GM12878 (cell line): ENCODE measurements at regions not wholly inside any gene's neighbourhood (a gene's known extent, or its start where the extent isn't known, plus 50 kb on each side); places are given as distances from the start of the nearest gene placed in this dataset.

Experiments
- ATAC-seq: fragments of 200-7000 bp; cut with Tn5 transposase; 3 replicates; pipeline ENCODE4 v1.9.1; 2020; ENCODE audit warnings: mild to moderate bottlenecking, moderate library complexity
- BruUV-seq: library from RNA; stranded (reverse); fragments of 400-500 nt; replicated peaks from 2 replicates; lab custom pipeline; 2021; lab: Mats Ljungman, UMichigan
- CTCF ChIA-PET: fragments of 300-600 bp; sonication (Branson Sonifier 250); formaldehyde crosslinking; extraction: SDS; loops from one replicate; lab custom pipeline; 2021; ENCODE audit warnings: inconsistent platforms; lab: Yijun Ruan, JAX
- POLR2A ChIA-PET: fragments of 350-600 bp; formaldehyde crosslinking; extraction: SDS; loops from one replicate; lab custom pipeline; 2021; ENCODE audit warnings: inconsistent platforms; lab: Charles Lee
- RAD21 ChIA-PET: fragments of 300-600 bp; sonication (Branson Sonifier 250); formaldehyde crosslinking; loops from one replicate; lab custom pipeline; 2023; ENCODE audit warnings: antibody characterized with exemption; ENCODE audit not compliant: unreplicated experiment; lab: Charles Lee
- SMC1A ChIA-PET: fragments of 300-600 bp; sonication (Branson Sonifier 250); formaldehyde crosslinking; loops from one replicate; lab custom pipeline; 2023; ENCODE audit not compliant: unreplicated experiment, uncharacterized antibody; lab: Charles Lee
- DNase-seq: peaks from one replicate; pipeline ENCODE4 v3.0.0-alpha.2; 2011; ENCODE audit warnings: low read depth, low spot score
- FAIRE-seq: peaks from 3 replicates; lab custom pipeline; 2011; peaks lifted over from hg19 to GRCh38; lab: Jason Lieb, UNC
- H2AFZ ChIP-seq: 2 replicates; pipeline ENCODE4 v1.6.0; 2011; ENCODE audit warnings: low read depth, low read length, control low read depth; ENCODE audit not compliant: control insufficient read depth
- H3K27ac ChIP-seq: 2 replicates; pipeline ENCODE4 v1.5.1; 2011; ENCODE audit warnings: control low read depth; ENCODE audit not compliant: control insufficient read depth, insufficient read depth
- H3K27me3 ChIP-seq, 2 experiments: replicated peaks in 1 of 2; 2 replicates each; pipeline versions ENCODE4 v1.6.0 to v1.6.1; 2011; ENCODE audit warnings: low read length in 1 of 2; ENCODE audit not compliant: control insufficient read depth in 2 of 2, insufficient read depth in 2 of 2
- H3K36me3 ChIP-seq, 2 experiments: 2 replicates each; pipeline ENCODE4 v1.5.1; 2011; ENCODE audit warnings: low read length in 1 of 2; ENCODE audit not compliant: control insufficient read depth in 2 of 2, insufficient read depth in 2 of 2
- H3K4me1 ChIP-seq: 2 replicates; pipeline ENCODE4 v1.6.1; 2011; ENCODE audit warnings: mild to moderate bottlenecking, low read length, moderate library complexity, mixed read lengths; ENCODE audit not compliant: control insufficient read depth, insufficient read depth
- H3K4me2 ChIP-seq: 2 replicates; pipeline ENCODE4 v1.6.0; 2011; ENCODE audit warnings: control low read depth; ENCODE audit not compliant: control insufficient read depth, insufficient read depth
- H3K4me3 ChIP-seq: fragments of 200-600 bp; sonication (generic); 2 replicates; pipeline ENCODE4 v1.5.1; 2016
- H3K79me2 ChIP-seq: 2 replicates; pipeline ENCODE4 v1.6.0; 2011; ENCODE audit warnings: low read length; ENCODE audit not compliant: control insufficient read depth, insufficient read depth
- H3K9ac ChIP-seq: 2 replicates; pipeline ENCODE4 v1.8.0; 2011; ENCODE audit warnings: low read length, control low read depth, mixed read lengths; ENCODE audit not compliant: control insufficient read depth, insufficient read depth
- H3K9me3 ChIP-seq: replicated peaks from 3 replicates; pipeline ENCODE4 v1.5.1; 2011; ENCODE audit warnings: mild to moderate bottlenecking, low read length; ENCODE audit not compliant: control insufficient read depth, insufficient read depth
- H4K20me1 ChIP-seq: 2 replicates; pipeline ENCODE4 v1.6.0; 2011; ENCODE audit not compliant: control insufficient read depth, insufficient read depth
- BACH1 ChIP-seq: fragments of 450-650 bp; IDR thresholded peaks from 2 replicates; pipeline ENCODE4 v1.6.1; 2017; ENCODE audit warnings: mild to moderate bottlenecking, borderline replicate concordance
- BRCA1 ChIP-seq: IDR thresholded peaks from 2 replicates; pipeline ENCODE4 v1.6.1; 2011; ENCODE audit warnings: low read depth, low read length, improper control_type of control experiment
- FOS ChIP-seq: IDR thresholded peaks from 3 replicates; pipeline ENCODE4 v1.6.1; 2011; ENCODE audit warnings: borderline replicate concordance; ENCODE audit not compliant: insufficient read length; ENCODE audit errors: extremely low read depth
- GATAD2B ChIP-seq: fragments of 450-650 bp; conservative IDR thresholded peaks from 2 replicates; pipeline ENCODE4 v1.6.1; 2017; ENCODE audit warnings: low read depth, mild to moderate bottlenecking, moderate library complexity
- KDM1A ChIP-seq: fragments of 200-600 bp; sonication (generic); IDR thresholded peaks from 2 replicates; pipeline ENCODE4 v1.6.1; 2016; ENCODE audit warnings: borderline replicate concordance
- MYB ChIP-seq: fragments of 150-350 bp; IDR thresholded peaks from 2 replicates; pipeline ENCODE4 v1.6.1; 2014; ENCODE audit warnings: mild to moderate bottlenecking, low read depth, low read length, borderline replicate concordance
- NR2F1 ChIP-seq: fragments of 450-650 bp; conservative IDR thresholded peaks from 2 replicates; pipeline ENCODE4 v1.6.1; 2017; ENCODE audit warnings: mild to moderate bottlenecking
- PAX5 ChIP-seq: IDR thresholded peaks from 2 replicates; pipeline ENCODE4 v1.6.1; 2011; ENCODE audit warnings: low read depth, low read length, borderline replicate concordance
- PML ChIP-seq: IDR thresholded peaks from 2 replicates; pipeline ENCODE4 v1.6.1; 2012; ENCODE audit warnings: low read length, inconsistent platforms
- POLR2AphosphoS5 ChIP-seq: IDR thresholded peaks from 2 replicates; pipeline ENCODE4 v1.6.1; 2011; ENCODE audit warnings: mild to moderate bottlenecking, low read length, inconsistent platforms
- POU2F2 ChIP-seq: IDR thresholded peaks from 3 replicates; pipeline ENCODE4 v1.6.1; 2011; ENCODE audit warnings: low read depth, mild to moderate bottlenecking, low read length, borderline replicate concordance
- SMC3 ChIP-seq: IDR thresholded peaks from 2 replicates; pipeline ENCODE4 v1.6.1; 2011; ENCODE audit warnings: low read length, improper control_type of control experiment, borderline replicate concordance
- SP1 ChIP-seq: IDR thresholded peaks from one replicate; pipeline ENCODE4 v1.6.1; 2011; ENCODE audit warnings: low read depth, low read length
- WRNIP1 ChIP-seq: IDR thresholded peaks from 2 replicates; pipeline ENCODE4 v1.6.1; 2011; ENCODE audit warnings: low read depth, low read length, improper control_type of control experiment, borderline replicate concordance
- ZZZ3 ChIP-seq: IDR thresholded peaks from 2 replicates; pipeline ENCODE4 v1.6.1; 2011; ENCODE audit warnings: low read depth; ENCODE audit not compliant: control insufficient read depth, insufficient read length
- WGBS: methylation state at CpG from one replicate; pipeline ENCODE4 v1.1.6; 2016; ENCODE audit warnings: low lambda C conversion rate; ENCODE audit not compliant: insufficient replicate concordance, insufficient coverage; ENCODE audit errors: missing lambda C conversion rate; 5-methylcytosine and 5-hydroxymethylcytosine counted together
- in situ Hi-C: fragments of 300-500 bp; cut with MboI; formaldehyde crosslinking; loops from 9 replicates; pipeline ENCODE4 v1.14.3; 2018; ENCODE audit warnings: mixed read lengths
- intact Hi-C: fragments of 100-400 bp; cut with micrococcal nuclease; formaldehyde crosslinking; loops from one replicate; pipeline ENCODE4 v1.14.2; 2022; ENCODE audit not compliant: unreplicated experiment
- TF ChIP-seq, protein P1 (sequence below): IDR thresholded peaks from 2 replicates; pipeline ENCODE4 v1.6.1; 2011; ENCODE audit warnings: mild to moderate bottlenecking, low read depth, low read length, moderate library complexity; ENCODE audit not compliant: insufficient replicate concordance

DNA sequence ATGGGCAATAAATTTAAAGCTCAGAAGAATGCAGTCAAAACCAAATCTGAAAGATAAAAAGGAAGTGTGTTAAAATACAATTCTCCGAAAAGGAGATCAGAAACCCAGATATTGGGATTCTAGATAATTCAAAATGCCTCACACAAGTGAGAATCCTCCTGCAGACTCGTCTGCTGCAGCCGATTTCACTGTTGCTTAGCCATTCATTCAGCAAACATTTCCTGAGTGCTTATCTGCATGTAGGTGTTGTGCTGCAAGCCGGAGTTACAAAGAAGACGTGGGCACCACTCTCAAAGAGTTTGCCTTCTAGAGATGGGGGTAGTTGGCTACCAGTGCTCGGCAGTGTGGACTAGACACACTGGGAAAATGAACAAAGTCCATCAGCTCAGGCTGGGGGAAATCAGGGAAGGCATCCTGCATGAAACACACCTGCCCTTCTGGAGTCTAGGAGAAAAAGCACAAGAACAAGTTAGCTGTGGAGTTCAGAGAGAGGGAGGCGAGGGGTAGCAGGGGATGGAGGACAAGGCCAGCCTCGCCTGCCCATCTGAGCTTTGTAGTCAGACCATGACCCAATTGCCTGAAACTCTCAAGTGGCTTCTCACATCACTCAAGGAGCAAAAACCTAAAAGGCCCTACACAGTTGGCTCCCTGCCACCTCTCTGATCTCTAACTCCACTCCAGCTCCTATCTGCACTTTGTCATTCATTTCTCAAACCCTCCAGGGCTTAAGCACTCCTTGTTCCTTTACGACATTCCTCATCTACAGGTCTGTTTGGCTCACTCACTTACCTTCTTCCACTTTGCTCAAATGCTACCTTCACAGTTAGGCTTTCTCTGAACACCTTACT, 310.0 kb upstream of the DDHD1 start:
- H3K4me3 ChIP-seq, result no peak overlapping the region
- H3K36me3 ChIP-seq, result no peaks in the 10 kb centered on the region
- intact Hi-C loops, result no loop called here
- no peak overlapping the region for H2AFZ ChIP-seq
- no peak overlapping the region for H3K9ac ChIP-seq
- BruUV-seq, result no TSS peak
- POLR2A ChIA-PET, result no interaction called here
- no peaks in the 10 kb centered on the region for H3K79me2 ChIP-seq
- no peaks in the 10 kb centered on the region for H3K9me3 ChIP-seq
- no peak overlapping the region for H3K27ac ChIP-seq
- no peak overlapping the region for H3K4me2 ChIP-seq
- ATAC-seq, result no peak
- no peak for TF ChIP-seq NR2F1
- no peak for DNase-seq
- H3K27me3 ChIP-seq, result peaks cover 0 to 4% of the 10 kb centered on the region in 2 experiments; a peak in 2 of 4 replicates
- CTCF ChIA-PET, result no interaction called here
- WGBS, result 0% methylated on average over 9 of the region's 9 CpGs
- H3K4me1 ChIP-seq, result no peaks in the 10 kb centered on the region
- SMC1A ChIA-PET, result interaction anchor here (1.0 to 1.1 kb wide), 2 partner anchors 9 to 559 kb away, joined by 3 read pairs; no protein-coding TSS in a partner anchor
- no peaks in the 10 kb centered on the region for H4K20me1 ChIP-seq
- FAIRE-seq, result no peak
- RAD21 ChIA-PET, result no interaction called here
- in situ Hi-C loops, result no loop called here

DNA sequence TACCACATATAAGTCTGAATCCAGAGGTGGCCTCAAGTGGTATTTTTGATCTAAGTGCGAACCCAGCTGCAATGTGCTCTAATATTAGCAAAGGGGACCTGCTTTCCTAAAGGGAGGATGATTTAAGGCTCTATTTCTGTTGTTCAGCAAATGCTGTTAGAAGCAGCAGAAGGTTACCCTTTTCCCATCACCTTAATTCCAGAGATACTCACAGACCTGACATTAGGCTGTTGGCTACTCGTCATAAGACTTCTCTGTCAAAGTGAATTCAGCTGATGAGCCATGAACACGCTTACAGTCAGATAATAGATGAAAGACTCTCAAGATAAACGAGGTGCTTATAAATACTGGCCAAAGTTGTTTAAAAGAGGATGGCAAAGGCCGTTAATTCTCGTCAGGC, 308.7 kb upstream of the DDHD1 start:
- in situ Hi-C loops (no loop called here), intact Hi-C loops (no loop called here)
- 6% methylated on average over 6 of the region's 6 CpGs for WGBS
- FAIRE-seq (no peak), DNase-seq (no peak), ATAC-seq (no peak)
- CTCF ChIA-PET, result no interaction called here
- H3K4me3 ChIP-seq, result no peak overlapping the region
- H4K20me1 ChIP-seq, result no peaks in the 10 kb centered on the region
- H3K27me3 ChIP-seq, result peaks cover 0 to 4% of the 10 kb centered on the region in 2 experiments; a peak in 2 of 4 replicates
- RAD21 ChIA-PET, result no interaction called here
- no peak overlapping the region for H3K9ac ChIP-seq
- BruUV-seq, result no TSS peak
- POLR2A ChIA-PET, result no interaction called here
- H2AFZ ChIP-seq, result no peak overlapping the region
- SMC1A ChIA-PET, result interaction anchor here (0.6 kb wide), 1 partner anchor 37 kb away, joined by 3 read pairs; no protein-coding TSS in a partner anchor
- H3K79me2 ChIP-seq, result no peaks in the 10 kb centered on the region
- H3K4me1 ChIP-seq, result no peaks in the 10 kb centered on the region
- H3K36me3 ChIP-seq, result no peaks in the 10 kb centered on the region
- H3K9me3 ChIP-seq, result no peaks in the 10 kb centered on the region
- no peak overlapping the region for H3K4me2 ChIP-seq
- no peak overlapping the region for H3K27ac ChIP-seq
- TF ChIP-seq SMC3, result no peak
- TF ChIP-seq GATAD2B, result no peak
- no peak for TF ChIP-seq PAX5
- TF ChIP-seq MYB, result no peak
- TF ChIP-seq FOS, result no peak
- no peak for TF ChIP-seq ZZZ3
- no peak for TF ChIP-seq BRCA1
- no peak for TF ChIP-seq WRNIP1
- TF ChIP-seq, protein P1, sequence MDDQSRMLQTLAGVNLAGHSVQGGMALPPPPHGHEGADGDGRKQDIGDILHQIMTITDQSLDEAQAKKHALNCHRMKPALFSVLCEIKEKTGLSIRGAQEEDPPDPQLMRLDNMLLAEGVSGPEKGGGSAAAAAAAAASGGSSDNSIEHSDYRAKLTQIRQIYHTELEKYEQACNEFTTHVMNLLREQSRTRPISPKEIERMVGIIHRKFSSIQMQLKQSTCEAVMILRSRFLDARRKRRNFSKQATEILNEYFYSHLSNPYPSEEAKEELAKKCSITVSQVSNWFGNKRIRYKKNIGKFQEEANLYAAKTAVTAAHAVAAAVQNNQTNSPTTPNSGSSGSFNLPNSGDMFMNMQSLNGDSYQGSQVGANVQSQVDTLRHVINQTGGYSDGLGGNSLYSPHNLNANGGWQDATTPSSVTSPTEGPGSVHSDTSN, result no peak
- TF ChIP-seq POU2F2, result no peak
- TF ChIP-seq SP1, result no peak
- TF ChIP-seq BACH1, result no peak
- TF ChIP-seq POLR2AphosphoS5, result no peak
- no peak for TF ChIP-seq KDM1A
- no peak for TF ChIP-seq PML
